RWPE1 (cell line): ENCODE measurements at regions not wholly inside any gene's neighbourhood (a gene's known extent, or its start where the extent isn't known, plus 50 kb on each side); places are given as distances from the start of the nearest gene placed in this dataset.

Experiments used
- CTCF ChIA-PET: fragments of 350-600 bp; sonication (Branson Sonifier 250); formaldehyde crosslinking; extraction: SDS; loops from one replicate; lab custom pipeline; 2021; lab: Yijun Ruan, JAX
- POLR2A ChIA-PET: fragments of 400-600 bp; formaldehyde crosslinking; extraction: SDS; loops from one replicate; lab custom pipeline; 2020; ENCODE audit warnings: antibody characterized with exemption; ENCODE audit not compliant: low non-redundant PET; lab: Yijun Ruan, JAX
- DNase-seq: peaks from one replicate; pipeline ENCODE4 v3.0.0; 2012; ENCODE audit warnings: low spot score
- H3K27ac ChIP-seq: fragments of 450-650 bp; 2 replicates; pipeline ENCODE4 v1.5.1; 2017
- TF ChIP-seq, protein P1 (sequence below): fragments of 450-650 bp; conservative IDR thresholded peaks from 2 replicates; pipeline ENCODE4 v1.5.1; 2017; ENCODE audit warnings: low read depth, mild to moderate bottlenecking

DNA sequence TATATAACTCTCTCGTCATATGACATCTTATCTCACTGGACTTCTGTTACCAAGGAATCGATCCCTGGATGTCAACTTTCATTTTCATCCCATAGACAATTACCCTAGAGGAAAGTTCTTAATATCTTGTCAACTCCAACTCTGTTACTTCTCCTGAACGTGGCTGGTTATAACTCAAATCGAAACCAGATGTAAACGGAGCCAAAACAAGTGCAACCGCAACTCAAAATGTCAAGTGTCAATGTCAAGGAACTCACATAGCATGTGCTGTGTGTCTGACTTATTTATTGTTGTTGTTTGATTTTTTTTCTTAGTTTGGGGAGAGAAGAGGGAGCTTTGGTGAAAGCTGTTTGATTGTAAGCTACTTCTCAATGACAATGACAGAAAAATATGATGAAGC lies 108.6 kb downstream of the VIP start:
- TF ChIP-seq, protein P1, sequence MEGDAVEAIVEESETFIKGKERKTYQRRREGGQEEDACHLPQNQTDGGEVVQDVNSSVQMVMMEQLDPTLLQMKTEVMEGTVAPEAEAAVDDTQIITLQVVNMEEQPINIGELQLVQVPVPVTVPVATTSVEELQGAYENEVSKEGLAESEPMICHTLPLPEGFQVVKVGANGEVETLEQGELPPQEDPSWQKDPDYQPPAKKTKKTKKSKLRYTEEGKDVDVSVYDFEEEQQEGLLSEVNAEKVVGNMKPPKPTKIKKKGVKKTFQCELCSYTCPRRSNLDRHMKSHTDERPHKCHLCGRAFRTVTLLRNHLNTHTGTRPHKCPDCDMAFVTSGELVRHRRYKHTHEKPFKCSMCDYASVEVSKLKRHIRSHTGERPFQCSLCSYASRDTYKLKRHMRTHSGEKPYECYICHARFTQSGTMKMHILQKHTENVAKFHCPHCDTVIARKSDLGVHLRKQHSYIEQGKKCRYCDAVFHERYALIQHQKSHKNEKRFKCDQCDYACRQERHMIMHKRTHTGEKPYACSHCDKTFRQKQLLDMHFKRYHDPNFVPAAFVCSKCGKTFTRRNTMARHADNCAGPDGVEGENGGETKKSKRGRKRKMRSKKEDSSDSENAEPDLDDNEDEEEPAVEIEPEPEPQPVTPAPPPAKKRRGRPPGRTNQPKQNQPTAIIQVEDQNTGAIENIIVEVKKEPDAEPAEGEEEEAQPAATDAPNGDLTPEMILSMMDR: no peak
- ChIA-PET POLR2A (no interaction called here), CTCF (interaction anchor here (0.5 kb wide), 1 partner anchor 121 kb away, joined by 3 read pairs; no protein-coding TSS in a partner anchor)
- no peak overlapping the region for H3K27ac ChIP-seq
- DNase-seq: no peak

DNA sequence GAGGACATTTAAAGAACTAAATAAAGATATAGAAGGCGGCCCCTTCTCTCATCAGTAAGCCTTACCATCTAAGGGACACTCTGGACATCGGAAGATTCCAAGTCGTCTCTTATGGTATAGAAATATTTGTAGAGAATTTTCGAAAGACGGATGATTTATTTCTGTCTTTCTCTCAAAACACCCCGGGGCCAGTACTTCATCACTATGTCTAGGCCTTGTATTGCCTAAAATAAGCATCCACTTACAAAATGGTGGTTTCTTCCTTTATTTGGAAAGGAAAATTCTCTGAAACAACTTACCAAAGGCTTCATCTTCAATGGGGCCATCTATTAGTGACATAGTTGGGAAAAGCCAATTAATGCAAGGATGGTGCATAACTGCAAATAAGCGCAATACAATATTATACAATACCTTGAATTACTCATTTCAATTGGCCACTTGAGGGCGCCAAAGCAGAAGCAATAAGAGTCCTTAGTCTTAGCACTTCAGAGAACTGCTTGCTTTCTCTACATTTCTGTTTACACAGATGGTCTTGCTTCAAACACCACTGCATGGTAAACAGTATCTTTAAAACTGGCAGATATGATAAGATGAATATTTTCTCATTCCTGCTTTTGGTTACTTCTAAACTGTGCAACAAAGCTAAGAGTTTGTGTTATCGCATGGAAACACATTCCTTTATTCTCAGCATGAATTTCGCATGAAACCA lies 113.2 kb downstream of the VIP start:
- ChIA-PET CTCF (interaction anchor here (0.6 to 0.9 kb wide), 3 partner anchors 87 to 1007 kb away, joined by 3 to 5 read pairs (median 3); partner anchors contain the start of gene VIP), POLR2A (no interaction called here)
- DNase-seq: peak; percentile 22
- no peak overlapping the region for H3K27ac ChIP-seq
- TF ChIP-seq, protein P1: peak; percentile 67

DNA sequence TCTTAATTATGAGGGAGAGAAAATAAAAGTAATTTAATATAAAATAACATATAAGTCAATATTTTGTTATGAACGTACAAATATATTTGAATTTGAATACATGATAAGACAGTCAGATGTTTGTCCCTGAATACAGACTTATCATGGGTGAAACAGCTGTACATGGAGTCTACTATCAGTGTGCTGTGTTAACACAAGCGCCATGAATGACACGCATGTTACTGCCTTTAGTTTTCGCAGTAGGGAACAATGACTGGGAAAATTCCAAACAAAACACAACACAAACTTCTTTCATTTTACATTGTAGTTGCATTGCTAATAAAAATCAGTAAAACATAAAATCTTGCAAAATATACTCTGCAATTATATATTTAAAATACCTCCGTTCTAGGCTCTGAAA lies 108.6 kb downstream of the FBXO5 start:
- POLR2A ChIA-PET: no interaction called here
- H3K27ac ChIP-seq: no peak overlapping the region
- TF ChIP-seq, protein P1: no peak
- DNase-seq: no peak
- CTCF ChIA-PET: no interaction called here

DNA sequence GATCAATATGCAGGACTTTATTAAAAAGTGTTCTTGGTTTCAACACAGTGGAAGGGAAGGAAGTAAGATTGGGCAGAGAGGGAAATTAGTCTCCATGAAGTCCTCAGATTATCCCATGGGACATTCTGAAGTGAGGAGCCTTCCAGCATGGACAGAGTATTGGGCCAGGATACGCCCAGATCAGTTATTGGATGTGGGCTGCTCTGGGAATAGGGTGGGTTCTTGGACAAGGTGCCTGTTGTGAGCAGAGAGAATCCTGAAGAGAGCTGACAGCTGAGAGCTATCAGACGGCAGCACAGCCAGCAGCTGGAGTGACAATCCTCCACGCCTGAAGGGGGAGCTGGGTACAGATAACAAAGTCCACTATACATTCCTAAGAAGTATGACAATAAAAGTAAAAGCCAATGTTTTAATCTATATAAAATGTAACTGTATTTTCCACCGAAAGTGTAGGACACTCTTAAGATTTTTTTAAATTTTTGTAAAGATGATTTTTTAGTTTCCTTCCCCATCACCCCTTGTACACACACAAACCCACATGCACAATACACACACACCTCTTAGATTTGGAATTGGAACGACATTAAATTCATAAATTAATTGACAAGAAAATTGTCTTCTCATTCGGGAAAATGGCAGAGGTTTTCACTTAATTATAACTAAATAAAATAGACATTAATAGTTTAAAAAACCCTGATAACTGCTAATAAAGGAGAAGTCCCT lies 107.8 kb downstream of the FBXO5 start:
- H3K27ac ChIP-seq: no peak overlapping the region
- TF ChIP-seq, protein P1: no peak
- ChIA-PET POLR2A (no interaction called here), CTCF (no interaction called here)
- DNase-seq: no peak

DNA sequence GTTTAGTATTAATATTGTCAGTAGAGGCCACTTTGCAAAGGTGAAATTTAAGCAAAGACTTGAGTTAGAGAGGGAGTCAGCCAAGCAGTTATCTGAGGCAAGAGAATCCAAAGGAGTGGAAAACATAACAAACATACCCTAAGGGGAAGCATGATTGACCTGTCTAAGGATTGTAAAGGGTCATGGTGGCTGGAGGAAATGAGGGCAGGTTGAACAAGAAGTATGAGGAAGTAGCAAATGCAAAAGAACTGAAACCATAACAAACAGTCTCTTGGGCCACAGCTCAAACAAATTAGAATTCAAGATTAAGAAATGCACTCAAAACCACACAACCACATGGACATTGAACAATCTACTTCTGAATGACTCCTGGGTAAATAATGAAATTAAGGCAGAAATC lies 103.2 kb downstream of the FBXO5 start:
- CTCF ChIA-PET: interaction anchor here (0.6 kb wide), 2 partner anchors 821 to 938 kb away, joined by 3 to 5 read pairs; no protein-coding TSS in a partner anchor
- H3K27ac ChIP-seq: no peak overlapping the region
- TF ChIP-seq, protein P1: no peak
- POLR2A ChIA-PET: no interaction called here
- no peak for DNase-seq

DNA sequence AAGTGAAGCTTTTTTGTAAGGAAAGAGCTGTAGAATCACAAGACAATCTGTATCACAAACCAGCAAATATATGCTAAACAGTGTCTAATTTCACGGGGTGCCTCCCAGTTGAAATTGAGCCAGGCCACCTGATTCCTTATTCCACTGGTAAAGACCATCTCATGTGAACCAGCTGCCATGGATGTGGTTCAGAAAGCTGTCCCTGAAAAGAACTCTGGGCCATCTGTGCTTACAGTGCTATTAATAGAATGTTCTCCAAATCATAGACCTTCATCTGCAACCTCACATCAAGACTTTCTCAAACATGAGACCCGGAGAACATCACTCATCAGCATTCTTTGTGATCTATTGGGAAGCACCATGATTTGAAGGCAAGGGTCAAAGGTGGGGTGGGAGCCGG lies 89.7 kb downstream of the FBXO5 start:
- no peak overlapping the region for H3K27ac ChIP-seq
- TF ChIP-seq, protein P1: no peak
- CTCF ChIA-PET: interaction anchor here (0.5 kb wide), 1 partner anchor 513 kb away, joined by 5 read pairs; no protein-coding TSS in a partner anchor
- DNase-seq: no peak
- POLR2A ChIA-PET: no interaction called here
